Stimulated activated CD4-positive, alpha-beta T cell treated with anti-CD3 and anti-CD28 coated beads, Interleukin-1b, Interleukin-23, amount 100 ng/mL, for 48 hours (primary cell): ENCODE measurements at regions not wholly inside any gene's neighbourhood (a gene's known extent, or its start where the extent isn't known, plus 50 kb on each side); places are given as distances from the start of the nearest gene placed in this dataset.

Experiments
- DNase-seq: peaks from one replicate; pipeline ENCODE4 v3.0.0-alpha.2; 2020

DNA sequence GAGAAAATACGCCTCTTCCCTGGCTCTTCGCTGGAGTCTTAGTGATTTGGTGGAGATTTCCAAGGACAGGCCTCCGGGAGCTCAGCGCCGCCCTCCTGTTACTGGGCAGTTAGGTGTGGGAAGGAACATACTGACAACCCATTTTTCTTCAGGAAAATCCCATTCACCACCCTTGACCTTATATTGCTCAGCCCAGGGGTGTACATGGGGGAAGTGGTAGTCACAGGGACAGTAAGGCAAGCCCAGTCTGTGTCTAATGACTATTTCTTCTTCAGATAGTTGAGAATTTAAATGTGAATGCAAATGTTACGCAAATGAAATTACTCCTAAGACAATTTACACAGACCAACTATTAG, 119.4 kb downstream of the UQCRFS1 start:
- no peak for DNase-seq

DNA sequence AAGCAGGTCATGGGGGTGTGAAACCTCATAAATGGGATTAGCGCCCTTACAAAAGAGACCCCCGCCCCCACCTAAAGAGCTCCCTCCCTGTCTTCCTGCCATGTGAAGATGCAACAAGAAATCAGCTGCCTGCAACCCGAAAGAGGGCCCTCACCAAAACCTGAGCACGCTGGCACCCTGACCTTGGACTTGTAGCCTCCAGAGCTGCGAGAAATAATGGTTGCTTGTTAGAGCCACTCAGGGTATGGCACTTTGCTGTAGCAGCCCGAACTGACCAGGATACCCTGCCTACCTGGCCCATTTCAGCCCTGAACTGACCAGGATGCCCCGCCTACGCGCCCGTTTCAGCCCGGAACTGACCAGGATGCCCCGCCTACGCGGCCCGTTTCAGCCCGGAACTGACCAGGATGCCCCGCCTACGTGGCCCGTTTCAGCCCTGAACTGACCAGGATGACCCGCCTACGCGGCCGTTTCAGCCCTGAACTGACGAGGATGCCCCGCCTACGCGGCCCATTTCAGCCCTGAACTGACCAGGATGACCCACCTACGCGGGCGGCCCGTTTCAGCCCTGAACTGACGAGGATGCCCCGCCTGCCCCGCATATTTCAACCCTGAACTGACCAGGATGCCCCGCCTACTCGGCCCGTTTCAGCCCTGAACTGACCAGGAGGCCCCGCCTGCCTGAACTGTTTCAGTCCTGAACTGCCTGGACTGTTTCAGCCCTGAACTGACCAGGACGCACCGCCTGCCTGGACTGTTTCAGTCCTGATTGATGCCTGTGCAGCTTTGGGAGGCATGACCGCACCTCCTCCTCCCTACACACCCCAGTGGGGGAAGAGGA, 120.0 kb downstream of the UQCRFS1 start:
- DNase-seq: no peak

DNA sequence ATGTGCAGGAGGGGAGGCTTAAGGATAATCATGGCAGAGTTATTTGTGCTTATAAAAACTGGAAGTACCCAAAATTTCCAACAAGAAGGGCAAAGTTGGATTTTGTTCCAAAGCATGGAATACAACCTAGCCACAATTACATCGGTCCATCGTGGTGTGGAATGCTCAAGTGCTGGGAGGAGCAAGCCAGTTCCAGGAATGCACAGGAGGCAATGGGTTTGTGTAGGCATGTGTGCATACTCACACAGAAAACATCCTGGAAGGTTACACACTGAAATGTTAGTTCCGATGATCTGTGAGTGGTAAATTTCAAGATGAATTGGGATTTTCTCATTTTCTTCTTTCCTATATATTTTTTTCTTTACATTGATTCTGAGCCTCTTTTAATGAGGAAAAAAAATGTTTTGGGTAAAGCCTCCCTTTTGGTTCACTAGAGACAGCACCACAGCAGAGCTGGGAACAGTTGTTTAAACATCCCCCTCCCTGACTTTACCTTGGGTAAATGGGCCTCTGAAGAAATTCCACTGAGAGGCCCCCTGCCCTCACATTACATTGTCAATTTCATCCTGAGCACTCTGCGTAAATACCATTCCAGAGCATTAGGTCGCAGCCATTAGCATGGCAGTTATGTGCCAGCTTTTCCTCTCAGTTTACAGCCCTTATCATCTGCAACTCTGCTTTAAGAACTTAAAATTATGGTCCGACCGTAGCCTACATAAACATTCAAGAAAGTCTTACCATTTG, 122.0 kb downstream of the UQCRFS1 start:
- no peak for DNase-seq

DNA sequence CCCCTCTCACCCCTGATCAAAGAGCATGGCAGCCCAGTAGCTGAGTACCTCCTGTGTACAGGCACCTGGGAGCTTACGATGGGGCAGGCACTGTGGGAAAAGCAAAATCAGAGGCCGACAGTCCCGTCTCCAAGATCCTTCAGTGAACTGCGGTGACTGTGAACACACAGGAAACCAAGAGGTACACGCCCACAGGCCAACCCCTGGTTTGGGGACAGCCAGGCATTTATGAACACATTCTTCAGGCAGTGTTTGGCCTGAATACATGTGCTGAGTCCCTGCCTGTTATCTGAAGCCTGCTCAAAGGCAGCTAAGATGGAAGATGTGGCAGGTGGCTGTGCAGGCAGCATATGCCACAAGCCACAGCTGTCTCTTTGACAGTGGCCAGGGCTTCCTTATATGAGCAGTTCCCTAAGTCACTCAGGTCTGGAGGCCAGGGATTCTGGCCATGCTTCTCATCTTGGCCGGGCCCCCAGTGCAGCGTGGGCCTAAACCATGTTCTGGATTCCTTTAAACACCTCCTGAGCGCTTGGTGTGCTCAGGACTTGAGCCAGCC, 123.6 kb downstream of the UQCRFS1 start:
- DNase-seq: no peak

DNA sequence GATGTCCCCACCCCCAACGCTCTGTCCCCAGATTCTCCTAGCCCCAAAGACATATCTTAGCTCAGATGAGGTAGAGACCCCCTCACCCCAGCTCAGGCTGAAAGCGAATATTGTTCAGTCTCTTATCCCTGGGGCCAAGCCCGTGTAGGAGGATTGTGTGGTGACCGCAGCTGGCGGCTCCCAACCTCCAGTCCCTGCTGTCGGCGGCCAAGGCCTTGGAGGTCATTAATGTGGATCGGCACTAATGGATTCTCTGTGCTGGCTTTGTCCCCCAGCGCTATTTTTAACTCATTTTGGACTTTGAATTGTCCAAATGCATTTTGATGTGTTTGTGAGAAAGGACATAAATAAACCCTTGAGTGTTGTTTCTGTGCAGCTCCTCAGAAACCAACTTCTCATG, 124.2 kb downstream of the UQCRFS1 start:
- DNase-seq: no peak

DNA sequence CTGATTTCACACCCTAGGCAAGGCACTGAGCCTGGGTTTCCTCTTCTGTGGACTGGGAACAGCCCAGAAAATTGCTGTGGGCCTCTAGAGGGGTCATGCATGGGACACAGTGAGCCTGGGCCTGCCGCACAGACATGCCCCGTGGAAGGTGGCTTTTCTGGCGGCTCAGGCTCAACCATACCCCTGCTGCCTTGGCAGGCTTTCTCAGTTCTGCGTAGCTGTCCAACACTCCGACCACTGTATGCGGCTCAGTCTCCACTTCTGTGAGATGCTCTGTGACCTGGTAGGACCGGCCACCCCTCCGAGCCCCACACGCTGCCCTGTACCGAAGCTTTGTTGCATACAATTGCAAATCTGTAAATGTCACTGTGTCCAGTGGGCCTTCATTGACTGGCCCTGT, 126.3 kb downstream of the UQCRFS1 start:
- DNase-seq: no peak

DNA sequence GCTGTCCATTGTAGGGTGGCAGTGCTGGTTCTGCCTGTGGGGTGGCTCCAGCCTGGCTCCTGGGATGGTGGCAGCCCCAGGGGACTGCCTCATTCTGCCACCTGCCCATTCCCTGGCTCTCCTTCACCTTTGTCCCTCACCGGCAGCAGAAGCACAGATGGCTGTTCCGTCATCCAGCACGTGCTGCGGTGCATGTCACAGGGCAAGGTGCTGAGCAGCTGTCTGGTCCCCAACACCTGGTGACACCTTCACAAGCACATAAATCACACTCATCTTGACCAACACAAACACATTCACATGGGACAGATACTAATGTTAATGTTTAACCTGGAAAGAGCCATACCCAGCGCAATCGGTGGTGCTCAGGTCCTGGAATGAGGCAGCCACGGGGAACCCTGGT, 126.8 kb downstream of the UQCRFS1 start:
- DNase-seq: no peak

DNA sequence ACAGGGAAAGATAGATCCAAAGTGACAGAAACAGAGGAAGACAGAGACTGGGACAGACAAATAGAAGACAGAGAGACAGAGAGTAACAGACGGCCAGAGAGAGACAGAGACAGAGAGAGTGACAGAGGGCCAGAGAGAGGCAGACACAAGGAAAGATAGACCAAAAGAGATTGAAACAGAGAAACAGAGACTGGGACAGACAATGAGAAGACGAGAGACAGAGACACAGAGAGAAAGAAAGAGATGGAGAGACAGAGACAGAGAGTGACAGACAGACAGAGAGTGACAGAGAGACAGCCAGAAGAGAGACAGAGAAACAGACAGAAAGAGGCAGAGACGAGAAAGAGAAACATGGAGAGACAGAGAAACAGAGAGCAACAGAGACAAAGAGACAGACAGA, 127.3 kb downstream of the UQCRFS1 start:
- DNase-seq: no peak

DNA sequence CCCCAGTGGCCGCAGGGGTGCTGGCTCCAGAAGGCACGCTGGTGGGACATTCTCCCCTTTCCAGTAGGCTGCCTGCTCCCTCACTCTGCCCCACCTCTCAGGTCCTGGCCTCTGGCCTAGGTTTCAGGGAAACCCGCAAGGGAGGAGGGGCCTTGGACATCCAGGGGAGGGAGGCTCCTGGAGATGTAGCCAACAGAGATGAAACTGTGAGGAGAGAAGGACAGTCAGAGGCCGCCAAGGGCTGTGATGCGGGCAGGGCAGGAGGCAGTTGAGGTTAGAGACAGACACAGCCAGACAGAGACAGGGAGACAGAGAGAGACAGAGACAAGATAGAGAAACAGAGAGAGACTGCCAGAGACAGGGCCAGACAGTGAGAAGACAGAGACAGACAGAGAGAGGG, 127.7 kb downstream of the UQCRFS1 start:
- DNase-seq: no peak

DNA sequence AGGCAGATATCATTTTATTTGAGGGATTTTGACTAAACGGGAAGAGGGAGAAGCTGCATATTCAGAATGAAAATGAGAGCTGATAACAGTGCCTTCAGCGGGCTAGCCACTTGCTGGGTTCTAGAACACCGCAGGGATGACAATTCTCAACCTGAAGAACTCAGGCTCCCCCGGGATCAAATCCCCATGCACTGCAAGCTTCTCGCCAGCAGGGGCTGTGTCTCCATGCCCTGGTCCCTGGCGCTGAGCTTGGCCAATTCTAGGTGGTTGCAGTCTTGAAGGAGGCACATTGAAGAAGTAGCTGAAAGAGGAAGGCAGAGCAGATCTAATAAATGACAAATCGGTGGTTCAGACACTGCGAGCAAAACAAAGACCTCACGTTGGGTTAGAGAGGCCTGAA, 128.7 kb downstream of the UQCRFS1 start:
- no peak for DNase-seq

DNA sequence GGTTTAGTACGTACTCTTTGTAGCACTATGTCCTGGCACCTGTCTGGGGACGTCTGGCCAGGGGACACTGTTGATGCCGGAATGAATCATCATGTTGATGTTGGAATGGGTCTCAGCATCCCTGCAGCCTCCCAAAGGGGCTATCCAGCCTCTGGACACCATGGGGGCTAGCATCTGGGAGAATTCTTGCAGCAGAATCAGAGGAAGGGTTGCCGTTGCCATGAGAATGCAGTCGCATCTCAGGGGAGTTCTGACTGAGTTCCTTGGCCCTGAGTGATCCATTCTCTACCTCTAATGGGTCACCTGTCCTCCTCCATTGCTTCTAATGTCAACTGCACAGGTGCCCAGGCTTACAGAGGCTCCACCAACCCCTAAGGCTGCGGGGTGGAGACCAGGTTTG, 129.1 kb downstream of the UQCRFS1 start:
- no peak for DNase-seq

DNA sequence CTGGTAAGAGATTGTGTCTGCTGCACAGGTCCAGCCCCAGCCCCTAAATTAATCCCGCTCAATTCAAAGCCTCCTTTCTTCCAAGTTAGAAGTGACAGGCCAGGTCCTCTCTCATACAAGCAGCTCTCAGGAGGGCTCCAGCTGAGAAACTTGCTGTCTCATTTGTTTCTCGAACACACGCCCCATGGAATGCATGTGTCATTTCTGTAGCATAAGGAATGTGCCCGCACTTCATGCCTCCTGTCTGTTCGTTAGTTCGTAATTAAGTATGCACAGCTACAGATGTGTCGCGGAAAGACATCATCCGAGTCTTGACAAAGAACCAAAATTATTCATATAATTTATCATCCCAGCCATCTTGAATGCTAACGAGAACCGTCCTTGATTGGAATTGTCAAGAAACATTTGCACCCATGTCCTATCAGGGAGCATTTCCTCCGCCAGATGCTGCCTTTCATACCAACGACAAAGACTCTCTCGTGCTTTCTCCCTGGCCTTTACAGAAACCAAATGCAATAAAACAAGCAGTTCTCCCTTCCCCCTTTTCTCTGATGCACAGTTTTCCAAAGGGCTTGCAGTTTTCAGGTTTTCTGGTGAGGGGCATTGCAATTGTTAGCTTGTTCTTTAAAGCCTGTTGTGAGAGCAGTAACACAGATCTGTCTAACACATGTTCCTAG, 133.5 kb downstream of the UQCRFS1 start:
- DNase-seq: no peak

DNA sequence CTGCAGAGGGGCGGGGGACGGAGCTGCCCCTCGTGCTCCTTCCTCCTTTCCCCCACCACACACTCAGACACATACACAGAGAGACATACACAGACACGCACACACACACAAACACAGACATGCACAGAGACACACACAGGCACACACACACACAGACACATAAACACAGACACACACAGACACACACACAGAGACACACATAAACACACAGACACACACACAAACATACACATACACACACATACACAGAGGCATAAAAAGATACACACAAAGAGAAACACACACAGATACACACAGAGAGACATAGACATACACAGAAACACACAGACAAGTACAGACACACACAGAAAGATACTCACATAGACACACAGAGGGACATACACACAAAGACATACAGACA, 136.0 kb downstream of the UQCRFS1 start:
- DNase-seq: no peak

DNA sequence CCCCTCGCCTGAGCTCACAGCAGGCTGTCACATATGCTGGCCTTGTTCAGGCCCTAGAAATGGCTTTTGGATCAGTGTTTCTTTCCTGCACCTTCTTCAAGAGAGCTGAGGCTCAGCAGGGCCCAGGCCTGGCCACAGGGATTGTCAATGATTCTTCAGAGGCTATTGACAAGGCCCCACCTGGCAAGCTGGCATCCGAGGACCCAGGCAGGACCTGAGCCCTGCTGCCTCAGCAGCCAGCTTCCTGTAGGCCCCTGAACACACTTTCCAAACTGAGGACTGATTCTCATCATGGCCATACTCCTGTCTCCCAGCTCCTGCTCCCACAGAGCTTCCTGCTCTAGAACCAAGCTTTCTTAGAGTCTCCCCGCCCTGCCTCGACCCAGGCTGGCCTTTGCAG, 136.8 kb downstream of the UQCRFS1 start:
- DNase-seq: no peak

DNA sequence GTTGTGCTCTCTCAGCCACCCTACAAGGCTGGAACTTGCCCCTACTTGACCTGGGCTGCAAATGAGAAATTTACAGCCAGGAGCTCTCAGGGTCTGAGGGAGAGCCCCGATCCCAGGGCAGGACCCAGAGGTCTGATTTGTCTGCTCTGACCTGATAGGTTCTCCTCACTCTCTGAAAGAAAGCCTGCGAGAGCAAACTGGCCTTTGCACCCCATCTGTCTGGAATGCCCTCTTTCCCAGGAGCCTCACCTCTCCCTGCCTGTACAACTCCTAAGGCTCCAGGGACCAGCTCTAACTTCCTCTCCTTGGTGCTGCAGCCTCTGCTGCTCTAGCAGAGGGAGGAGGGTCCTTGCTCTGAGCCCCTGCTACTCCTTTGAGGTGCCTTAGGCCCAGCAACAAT, 137.8 kb downstream of the UQCRFS1 start:
- DNase-seq: no peak

DNA sequence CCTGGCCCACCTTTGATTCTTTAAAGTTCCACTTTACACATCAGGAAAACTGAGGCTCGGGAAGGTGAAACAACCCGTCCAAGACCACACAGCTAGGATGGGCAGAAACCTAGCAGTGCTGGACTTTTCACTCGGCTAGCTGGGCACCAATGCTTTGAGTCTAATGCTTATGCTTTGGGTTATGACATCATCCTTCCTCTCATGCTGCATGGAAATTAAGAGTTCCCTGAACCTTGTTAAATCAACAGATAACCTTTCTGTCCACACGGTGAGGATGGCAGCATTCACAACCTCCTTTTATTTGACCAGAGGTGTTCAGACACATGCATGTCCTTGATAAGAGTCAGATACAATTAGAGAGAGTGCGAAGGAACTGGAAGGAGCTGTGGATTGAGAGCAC, 138.4 kb downstream of the UQCRFS1 start:
- DNase-seq: no peak

DNA sequence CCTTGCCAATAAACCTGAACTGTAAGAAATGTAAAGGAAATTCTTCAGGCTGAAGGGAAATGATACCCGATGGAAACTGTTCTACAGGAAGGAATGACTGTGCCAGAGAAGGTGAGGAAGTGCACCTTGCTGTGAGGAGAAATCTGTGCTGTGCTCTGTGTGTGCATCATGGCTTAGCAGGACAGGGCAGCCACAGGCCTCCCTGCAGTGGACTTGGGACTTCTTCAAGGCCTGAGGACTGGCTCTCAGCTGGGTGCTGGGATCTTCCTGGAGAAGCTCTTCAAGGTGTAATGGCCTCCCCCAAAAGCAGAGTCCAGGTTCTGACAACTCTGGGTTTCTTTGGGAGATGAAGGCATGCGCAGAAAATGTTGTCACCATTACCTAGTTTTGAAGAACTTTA, 145.1 kb downstream of the UQCRFS1 start:
- no peak for DNase-seq

DNA sequence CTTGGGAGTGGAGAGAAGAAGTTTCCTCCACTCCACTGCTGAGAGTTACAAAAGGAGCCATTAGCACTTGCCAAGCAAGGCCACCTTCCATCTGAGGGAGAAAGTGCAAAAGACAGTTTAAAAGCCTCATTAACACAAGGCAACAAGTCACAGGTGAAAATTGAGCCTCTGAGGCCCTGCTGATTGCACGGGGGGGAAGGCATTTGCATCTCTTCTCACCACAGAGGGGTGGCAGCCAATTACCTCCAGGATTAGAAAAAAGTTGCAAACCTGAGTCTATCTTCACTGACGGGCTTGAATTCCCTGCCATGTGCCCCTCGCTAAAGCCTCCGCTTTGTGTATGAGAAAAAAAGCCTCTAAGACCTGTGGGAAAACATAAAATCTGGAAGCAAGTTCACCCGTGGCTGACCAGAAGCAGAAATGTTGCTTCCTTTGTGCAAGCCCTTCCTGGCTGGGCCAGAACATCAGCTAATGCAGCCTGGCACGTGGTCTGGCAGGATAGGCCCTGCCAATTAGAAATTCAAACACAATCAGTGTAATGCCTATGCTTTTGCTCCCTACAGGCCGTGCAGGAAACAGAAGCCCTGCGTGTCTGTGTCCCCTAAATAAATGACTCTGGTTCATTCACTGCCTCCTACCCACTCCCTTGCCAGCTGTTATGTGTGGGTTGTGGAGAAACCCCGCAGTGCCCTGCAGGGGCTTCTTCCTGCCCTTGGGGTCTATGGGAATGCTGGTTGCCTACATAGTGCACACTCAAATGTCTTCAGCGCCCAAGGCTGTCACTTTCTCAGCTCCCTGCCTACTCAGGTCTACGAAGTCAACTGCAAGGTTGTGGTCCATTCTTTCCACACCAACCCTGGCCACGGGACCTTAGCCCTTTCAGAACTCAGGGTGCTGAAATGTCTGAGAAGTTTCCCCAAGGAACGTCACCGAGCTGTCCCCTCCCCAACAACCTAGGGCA, 150.2 kb downstream of the UQCRFS1 start:
- no peak for DNase-seq

DNA sequence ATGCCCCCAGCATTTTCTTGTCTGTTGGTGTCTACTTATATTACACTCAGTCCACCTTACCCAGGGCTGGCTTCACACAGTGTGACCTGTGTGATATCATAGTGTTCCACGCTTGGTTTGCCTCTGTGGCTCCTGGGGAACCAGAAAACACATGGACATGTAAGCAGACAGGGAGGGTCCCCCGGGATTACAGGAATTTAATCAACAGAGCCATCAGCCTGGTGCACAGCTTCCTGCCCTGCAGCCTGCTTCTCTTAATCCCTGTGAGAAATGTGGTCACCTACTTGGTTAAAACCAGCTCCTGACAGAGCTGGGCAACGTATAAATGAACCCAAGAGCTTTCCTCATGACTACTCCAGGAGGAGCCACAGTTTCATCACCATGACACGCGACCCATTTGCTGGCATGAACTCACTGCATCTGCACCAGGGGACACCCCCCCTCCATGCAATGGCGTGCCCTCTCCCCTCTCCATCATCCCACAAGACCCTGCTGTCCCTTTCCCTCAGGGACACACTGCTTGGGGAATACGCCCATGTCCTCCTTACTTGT, 152.1 kb downstream of the UQCRFS1 start:
- DNase-seq: no peak

DNA sequence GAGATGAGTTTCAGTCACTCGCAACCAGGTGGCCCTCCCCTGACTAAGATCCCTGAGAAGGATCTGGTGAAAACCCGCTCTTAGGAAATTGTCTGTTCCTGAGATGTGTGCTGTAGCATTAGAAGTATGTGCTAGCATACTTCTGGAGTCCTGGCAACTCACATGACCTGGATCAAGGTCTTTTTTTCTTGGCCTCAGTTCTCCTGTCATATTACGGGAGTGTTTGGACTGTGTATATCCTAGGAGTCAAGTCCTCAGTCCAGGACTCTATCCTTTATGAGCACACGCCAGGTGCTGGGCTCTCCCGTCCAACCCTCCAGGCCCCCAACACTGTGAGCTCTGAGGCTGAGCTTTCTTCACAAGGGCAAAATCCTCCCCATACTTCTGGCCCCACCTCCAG, 156.4 kb downstream of the UQCRFS1 start:
- DNase-seq: no peak

DNA sequence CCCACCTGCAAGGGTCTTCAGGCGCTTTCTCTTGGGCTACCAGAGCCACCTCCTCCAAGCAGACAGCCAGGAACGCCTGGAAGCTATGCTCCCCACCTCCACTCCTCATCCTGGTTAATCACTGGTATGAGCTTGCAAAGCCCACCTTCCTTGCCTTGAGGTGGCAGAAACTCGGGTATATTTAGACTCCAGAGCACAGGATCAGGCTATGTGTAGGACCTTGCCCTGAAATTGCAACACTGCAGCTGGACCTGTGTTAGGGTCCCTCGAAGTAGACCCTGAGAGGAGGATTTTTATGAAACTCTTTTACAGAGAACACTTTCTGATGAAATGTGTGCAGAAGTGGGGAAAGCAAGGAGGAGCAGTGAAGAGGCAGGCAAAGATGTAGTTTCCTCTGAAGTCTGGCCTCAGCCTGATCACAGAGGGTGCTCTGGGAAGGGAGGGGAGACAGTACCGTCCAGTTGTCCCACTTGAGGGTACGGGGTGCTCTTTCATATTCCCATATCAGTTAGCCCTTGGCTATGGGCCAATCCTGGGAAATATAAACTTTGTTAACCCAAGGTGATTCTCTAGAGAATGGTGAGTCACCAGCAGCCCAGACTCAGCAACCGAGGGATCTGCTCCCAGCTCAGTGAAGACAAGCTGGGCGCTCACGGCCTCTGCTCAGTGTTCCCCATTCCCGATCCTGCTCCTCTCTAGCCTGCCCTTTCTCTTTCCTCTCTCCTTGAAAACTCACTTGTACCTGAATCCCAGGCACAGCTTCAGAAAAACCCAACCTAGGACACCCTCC, 157.9 kb downstream of the UQCRFS1 start:
- DNase-seq: no peak
